GM12873 (cell line): ENCODE measurements at regions not wholly inside any gene's neighbourhood (a gene's known extent, or its start where the extent isn't known, plus 50 kb on each side); places are given as distances from the start of the nearest gene placed in this dataset.

Experiments
- CTCF ChIP-seq: IDR thresholded peaks from 2 replicates; pipeline ENCODE4 v1.5.1; 2012; ENCODE audit warnings: low read depth, mild to moderate bottlenecking, moderate library complexity, low read length, control low read depth; ENCODE audit not compliant: insufficient read depth; ENCODE audit errors: missing control alignments

GRCh38 chr1:48164571-48164970 is 57.9 kb upstream of the SLC5A9 start:
- no peak for TF ChIP-seq CTCF

GRCh38 chr1:48160486-48161132 is 61.9 kb upstream of the SLC5A9 start:
- no peak for TF ChIP-seq CTCF

GRCh38 chr1:48139275-48139674 is 83.2 kb upstream of the SLC5A9 start:
- TF ChIP-seq CTCF = no peak

- TF ChIP-seq CTCF = no peak
These were observed 94.5 kb upstream of the SLC5A9 start for GRCh38 chr1:48127735-48128685.

GRCh38 chr1:48123647-48124046 is 98.9 kb upstream of the SLC5A9 start:
- no peak for TF ChIP-seq CTCF

GRCh38 chr1:48121955-48122354 is 100.6 kb upstream of the SLC5A9 start:
- no peak for TF ChIP-seq CTCF

GRCh38 chr1:48120621-48121020 is 101.9 kb upstream of the SLC5A9 start:
- TF ChIP-seq CTCF = no peak
